SK-N-SH (cell line): ENCODE measurements at regions not wholly inside any gene's neighbourhood (a gene's known extent, or its start where the extent isn't known, plus 50 kb on each side); places are given as distances from the start of the nearest gene placed in this dataset.

Source experiments
- CTCF ChIP-seq: fragments of 200-600 bp; sonication (generic); IDR thresholded peaks from 2 replicates; pipeline ENCODE4 v1.6.1; 2017; ENCODE audit warnings: antibody characterized with exemption, mild to moderate bottlenecking, moderate library complexity
- MAX ChIP-seq: IDR thresholded peaks from 2 replicates; pipeline ENCODE4 v1.4.0; 2012; ENCODE audit warnings: low read depth
- MXI1 ChIP-seq: IDR thresholded peaks from 2 replicates; pipeline ENCODE4 v1.6.1; 2012; ENCODE audit warnings: mild to moderate bottlenecking, low read depth, low read length, improper control_type of control experiment
- PBX3 ChIP-seq: IDR thresholded peaks from 2 replicates; pipeline ENCODE4; 2012
- POLR2AphosphoS5 ChIP-seq: IDR thresholded peaks from 2 replicates; pipeline ENCODE4 v1.6.1; 2012; ENCODE audit warnings: low read depth, low read length
- RAD21 ChIP-seq: IDR thresholded peaks from 2 replicates; pipeline ENCODE4 v1.6.1; 2012; ENCODE audit warnings: mild to moderate bottlenecking, low read length
- REST ChIP-seq: IDR thresholded peaks from 2 replicates; pipeline ENCODE4 v1.6.1; 2012; ENCODE audit warnings: mild to moderate bottlenecking, low read depth, low read length, moderate library complexity

GRCh38 chr5:86442036-86442745, 175.6 kb upstream of the COX7C start:
- TF ChIP-seq CTCF (no peak), MXI1 (no peak), POLR2AphosphoS5 (no peak), RAD21 (no peak), MAX (no peak), PBX3 (no peak), REST (no peak)
